Kidney epithelial cell (primary cell): ENCODE measurements at regions not wholly inside any gene's neighbourhood (a gene's known extent, or its start where the extent isn't known, plus 50 kb on each side); places are given as distances from the start of the nearest gene placed in this dataset.

Experiments
- DNase-seq: peaks from one replicate; pipeline ENCODE4 v3.0.0-alpha.2; 2010; ENCODE audit warnings: low read depth
- H3K27me3 ChIP-seq: 2 replicates; pipeline ENCODE4 v1.6.0; 2011; ENCODE audit warnings: low read length; ENCODE audit not compliant: control insufficient read depth, insufficient read depth
- H3K36me3 ChIP-seq: 2 replicates; pipeline ENCODE4 v1.5.1; 2011; ENCODE audit warnings: low read length; ENCODE audit not compliant: control insufficient read depth, insufficient read depth
- H3K4me3 ChIP-seq: 2 replicates; pipeline ENCODE4 v1.5.1; 2011; ENCODE audit warnings: low read depth, mild to moderate bottlenecking, control low read depth, low read length
- TF ChIP-seq, protein P1 (sequence below): IDR thresholded peaks from 2 replicates; pipeline ENCODE4 v1.5.1; 2011; ENCODE audit warnings: mild to moderate bottlenecking, moderate library complexity, low read length, control low read depth, inconsistent platforms; ENCODE audit not compliant: insufficient read depth, poor library complexity, severe bottlenecking

DNA sequence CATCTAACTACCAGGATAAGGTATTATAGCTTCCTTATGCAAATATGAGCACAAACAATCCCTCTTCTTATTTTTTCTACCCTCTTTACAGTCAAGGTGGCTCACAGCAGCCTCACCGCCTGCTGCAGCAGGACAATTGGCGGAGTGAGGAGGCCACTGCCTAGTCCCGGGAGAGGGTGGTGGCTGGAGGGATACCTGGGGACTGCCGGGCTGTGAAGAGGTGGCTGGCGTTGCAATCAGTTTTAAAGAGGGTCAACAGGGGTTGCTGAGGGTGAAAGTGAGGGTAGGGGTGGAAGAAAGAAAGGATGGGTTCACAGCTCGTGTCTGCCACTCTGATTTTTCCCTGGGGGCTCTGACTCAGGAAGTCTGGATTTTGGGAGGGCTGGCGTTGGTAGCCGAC, 105.1 kb upstream of the SLC6A6 start:
- Histone ChIP-seq H3K27me3 (no peaks in the 10 kb centered on the region), H3K4me3 (no peak overlapping the region), H3K36me3 (no peaks in the 10 kb centered on the region)
- DNase-seq, result no peak
- TF ChIP-seq, protein P1, sequence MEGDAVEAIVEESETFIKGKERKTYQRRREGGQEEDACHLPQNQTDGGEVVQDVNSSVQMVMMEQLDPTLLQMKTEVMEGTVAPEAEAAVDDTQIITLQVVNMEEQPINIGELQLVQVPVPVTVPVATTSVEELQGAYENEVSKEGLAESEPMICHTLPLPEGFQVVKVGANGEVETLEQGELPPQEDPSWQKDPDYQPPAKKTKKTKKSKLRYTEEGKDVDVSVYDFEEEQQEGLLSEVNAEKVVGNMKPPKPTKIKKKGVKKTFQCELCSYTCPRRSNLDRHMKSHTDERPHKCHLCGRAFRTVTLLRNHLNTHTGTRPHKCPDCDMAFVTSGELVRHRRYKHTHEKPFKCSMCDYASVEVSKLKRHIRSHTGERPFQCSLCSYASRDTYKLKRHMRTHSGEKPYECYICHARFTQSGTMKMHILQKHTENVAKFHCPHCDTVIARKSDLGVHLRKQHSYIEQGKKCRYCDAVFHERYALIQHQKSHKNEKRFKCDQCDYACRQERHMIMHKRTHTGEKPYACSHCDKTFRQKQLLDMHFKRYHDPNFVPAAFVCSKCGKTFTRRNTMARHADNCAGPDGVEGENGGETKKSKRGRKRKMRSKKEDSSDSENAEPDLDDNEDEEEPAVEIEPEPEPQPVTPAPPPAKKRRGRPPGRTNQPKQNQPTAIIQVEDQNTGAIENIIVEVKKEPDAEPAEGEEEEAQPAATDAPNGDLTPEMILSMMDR, result no peak

DNA sequence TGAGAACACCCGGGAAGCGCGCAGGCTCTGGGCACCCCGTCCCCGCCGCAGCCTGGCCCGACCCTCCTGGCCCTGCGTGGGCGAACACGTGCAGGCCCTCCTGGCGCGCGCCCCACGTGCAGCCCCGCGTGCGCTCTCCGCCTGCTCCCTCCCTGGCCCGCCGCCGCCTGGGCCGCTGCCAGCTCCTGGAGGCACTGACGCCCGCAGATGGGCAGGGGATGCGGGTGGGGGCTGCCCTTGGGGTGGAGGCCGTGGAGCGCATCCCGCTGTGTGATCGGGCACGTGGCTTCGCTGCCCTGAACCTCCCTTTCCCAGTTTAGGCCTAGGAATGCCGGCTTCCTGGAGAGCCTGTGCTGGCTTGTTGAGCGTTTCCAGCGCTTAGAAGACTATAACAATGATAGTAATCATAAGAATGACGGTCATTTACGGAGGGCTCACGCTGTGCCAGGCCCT, 104.6 kb upstream of the SLC6A6 start:
- TF ChIP-seq, protein P1, result no peak
- peaks cover 2% of the 10 kb centered on the region for H3K27me3 ChIP-seq
- DNase-seq, result no peak
- H3K4me3 ChIP-seq, result no peak overlapping the region
- H3K36me3 ChIP-seq, result no peaks in the 10 kb centered on the region

DNA sequence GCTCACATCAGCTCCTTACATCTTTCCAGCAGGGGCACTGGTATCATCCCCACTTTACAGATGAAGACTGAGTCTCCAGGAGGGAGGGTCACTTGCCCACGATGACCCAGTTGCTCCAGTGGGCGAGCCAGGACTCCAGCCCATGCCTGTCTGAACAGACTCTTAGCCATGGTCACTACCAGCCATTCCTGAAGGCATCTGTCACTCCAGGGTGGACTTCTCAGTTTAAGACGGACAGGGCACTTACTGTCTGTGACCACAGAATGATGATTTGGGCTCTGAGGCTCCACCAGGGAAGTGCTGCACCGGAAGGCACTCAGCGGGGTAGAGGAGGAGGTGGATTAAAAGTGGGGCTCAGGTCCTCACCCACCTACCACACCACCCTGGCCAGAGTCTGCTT, 104.0 kb upstream of the SLC6A6 start:
- no peaks in the 10 kb centered on the region for H3K36me3 ChIP-seq
- H3K27me3 ChIP-seq, result peaks cover 8% of the 10 kb centered on the region
- DNase-seq, result no peak
- no peak overlapping the region for H3K4me3 ChIP-seq
- TF ChIP-seq, protein P1, result no peak

DNA sequence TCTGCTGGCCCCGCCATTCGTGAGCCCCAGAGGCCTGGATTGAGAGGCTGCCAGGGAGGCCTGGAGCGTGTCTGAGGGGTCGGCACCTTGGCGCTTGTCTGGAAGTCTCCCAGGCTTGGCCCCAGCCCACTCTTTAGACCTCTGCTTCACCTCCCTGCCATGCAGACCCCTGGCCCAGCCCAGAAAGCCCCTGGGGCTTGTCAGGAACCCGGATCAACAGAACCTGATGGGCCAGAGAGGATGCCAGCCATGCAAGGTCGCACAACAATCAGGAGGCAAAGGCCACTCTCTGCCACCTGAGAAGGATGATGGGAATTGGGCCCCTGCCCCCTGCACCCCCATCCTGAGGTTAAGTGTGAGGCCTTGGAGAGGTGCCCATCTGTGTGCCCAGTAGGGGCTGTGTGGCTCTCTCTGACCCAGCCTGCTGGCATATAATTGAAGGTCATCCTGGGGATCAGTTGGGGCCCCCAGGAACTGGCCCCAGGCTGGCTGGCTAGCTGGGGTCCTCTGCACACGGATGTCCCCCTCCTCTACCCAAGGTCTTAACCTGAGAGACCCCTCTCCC, 103.3 kb upstream of the SLC6A6 start:
- DNase-seq, result no peak
- TF ChIP-seq, protein P1, result no peak
- Histone ChIP-seq H3K27me3 (peaks cover 11% of the 10 kb centered on the region), H3K4me3 (no peak overlapping the region), H3K36me3 (no peaks in the 10 kb centered on the region)

DNA sequence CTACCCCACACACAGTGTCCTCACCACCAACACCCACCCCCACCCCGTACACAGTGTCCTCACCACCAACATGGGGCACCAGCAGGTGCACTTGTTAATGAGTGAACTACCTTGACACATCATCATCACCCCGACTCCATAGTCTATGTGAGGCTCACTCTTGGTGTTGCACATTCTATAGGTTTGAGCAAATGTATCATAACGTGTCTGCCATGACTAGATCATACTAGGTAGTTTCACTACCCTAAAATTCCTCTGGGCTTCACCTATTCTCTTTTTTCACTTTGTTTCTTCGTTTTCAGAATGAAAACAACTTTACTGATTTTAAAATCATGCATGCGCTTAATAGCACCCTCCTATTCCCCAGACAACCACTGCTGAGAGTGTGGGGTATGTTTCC, 102.6 kb upstream of the SLC6A6 start:
- DNase-seq, result no peak
- no peaks in the 10 kb centered on the region for H3K36me3 ChIP-seq
- TF ChIP-seq, protein P1, result no peak
- no peak overlapping the region for H3K4me3 ChIP-seq
- H3K27me3 ChIP-seq, result peaks cover 17% of the 10 kb centered on the region

DNA sequence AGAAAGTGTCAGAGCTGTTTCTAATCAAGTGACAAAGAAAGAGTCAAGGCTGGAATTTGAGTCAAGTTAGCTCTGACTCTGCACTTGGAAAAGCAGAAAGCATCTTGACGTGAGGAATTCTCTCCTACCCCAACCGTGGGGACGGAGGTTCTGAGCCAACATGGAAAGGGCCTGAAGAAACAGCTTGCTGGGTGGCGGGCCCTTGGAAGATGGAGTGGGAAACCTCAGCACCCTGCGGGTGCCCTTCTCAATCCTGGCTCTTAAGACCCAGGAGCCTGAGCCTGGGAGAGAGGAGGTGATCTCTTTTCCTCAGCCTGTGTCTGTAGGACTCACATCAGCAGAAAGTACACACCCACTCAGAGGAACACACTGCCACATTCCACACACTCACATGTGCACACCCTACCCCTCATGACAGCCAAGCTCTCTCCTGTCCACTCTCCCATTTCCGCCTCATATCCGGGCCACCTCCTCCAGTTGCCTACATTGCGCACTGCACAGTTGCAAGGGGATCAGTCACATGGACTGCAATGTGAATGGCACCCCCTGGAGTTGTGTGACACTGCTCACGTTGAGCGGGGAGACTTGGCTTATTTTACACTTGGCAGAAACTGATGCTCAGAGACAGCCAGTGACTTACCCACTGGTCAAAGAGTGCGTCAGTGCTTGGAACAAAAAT, 101.5 kb upstream of the SLC6A6 start:
- Histone ChIP-seq H3K36me3 (no peaks in the 10 kb centered on the region), H3K27me3 (peaks cover 18% of the 10 kb centered on the region), H3K4me3 (no peak overlapping the region)
- DNase-seq, result no peak
- TF ChIP-seq, protein P1, result no peak
